Memory B cell (primary cell): ENCODE measurements at regions not wholly inside any gene's neighbourhood (a gene's known extent, or its start where the extent isn't known, plus 50 kb on each side); places are given as distances from the start of the nearest gene placed in this dataset.
"Not testable (repeated sequence)": the region's sequence is repeated elsewhere in the genome, so short reads cannot be mapped to it uniquely, and the experiment has no call there.

Experiments used
- ATAC-seq: fragments of 150-1000 bp; cut with Tn5 transposase; 2 replicates; pipeline ENCODE4 v1.10.0; 2021; ENCODE audit warnings: low read depth, mild to moderate bottlenecking, moderate library complexity
- DNase-seq, 2 donors: peaks; one replicate each; pipeline ENCODE4 v3.0.0; 2022; ENCODE audit warnings: low spot score in 2 of 2
- H3K27ac Mint-ChIP-seq: one replicate; pipeline ENCODE4 v1.8.0; 2022; ENCODE audit warnings: mild to moderate bottlenecking, moderate library complexity, mixed read lengths
- H3K27me3 Mint-ChIP-seq: one replicate; pipeline ENCODE4 v1.8.0; 2022; ENCODE audit warnings: mixed read lengths
- H3K36me3 Mint-ChIP-seq: one replicate; pipeline ENCODE4 v1.8.0; 2022; ENCODE audit warnings: mild to moderate bottlenecking, mixed read lengths
- H3K4me1 Mint-ChIP-seq: one replicate; pipeline ENCODE4 v1.8.0; 2022; ENCODE audit warnings: mixed read lengths
- H3K4me3 Mint-ChIP-seq: one replicate; pipeline ENCODE4 v1.8.0; 2022; ENCODE audit warnings: mild to moderate bottlenecking, moderate library complexity, mixed read lengths
- H3K9me3 Mint-ChIP-seq: one replicate; pipeline ENCODE4 v1.8.0; 2022; ENCODE audit warnings: mixed read lengths

DNA sequence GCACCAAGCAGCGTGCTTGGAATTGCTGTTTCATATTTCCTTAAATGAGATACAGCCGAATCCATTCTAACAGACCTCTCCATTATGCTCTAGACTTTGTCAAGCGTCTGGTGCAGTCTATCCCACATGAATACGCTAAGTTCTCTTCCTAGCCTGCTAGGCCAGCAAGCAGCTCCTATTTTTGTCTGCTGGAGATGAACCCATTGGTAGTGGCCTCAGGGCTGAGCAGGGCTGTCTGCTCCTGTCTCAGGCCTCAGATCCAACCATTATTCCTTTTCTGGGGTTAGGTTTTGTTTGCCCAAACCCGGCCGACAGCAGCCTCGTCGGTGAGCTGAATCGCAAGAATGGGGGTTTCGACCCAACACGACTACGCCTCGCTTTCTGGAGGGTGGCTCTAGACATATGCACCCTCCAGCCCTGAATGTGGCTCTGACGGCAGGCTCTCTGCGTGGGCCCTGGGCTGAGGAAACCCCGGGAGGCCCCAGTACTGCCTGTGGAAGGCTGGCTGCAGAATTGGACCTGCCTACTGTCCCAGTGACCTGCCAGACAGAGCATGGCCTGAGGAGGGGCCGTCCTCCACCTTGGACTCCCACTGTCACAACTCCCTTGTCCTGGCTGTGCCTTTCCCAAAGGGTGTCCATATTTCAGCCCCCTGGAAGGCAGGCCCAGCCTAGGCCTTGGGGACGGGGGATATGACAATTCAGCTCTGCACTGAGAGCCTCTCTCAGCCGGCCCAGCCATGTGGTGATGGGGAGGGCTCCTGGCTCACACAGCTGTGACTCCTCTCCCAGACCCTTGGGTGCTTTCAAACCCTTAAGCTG is 267.9 kb upstream of the TCERG1L start:
- Mint-ChIP-seq H3K4me1 (no peaks in the 10 kb centered on the region), H3K27me3 (no peaks in the 10 kb centered on the region), H3K36me3 (no peaks in the 10 kb centered on the region), H3K9me3 (peaks cover 2% of the 10 kb centered on the region), H3K27ac (no peak overlapping the region), H3K4me3 (no peak overlapping the region)
- no peak for ATAC-seq
- DNase-seq, result no peak

GRCh38 chr10:131580076-131580652 is 268.6 kb upstream of the TCERG1L start:
- H3K4me3 Mint-ChIP-seq, result no peak overlapping the region
- no peak overlapping the region for H3K27ac Mint-ChIP-seq
- no peaks in the 10 kb centered on the region for H3K27me3 Mint-ChIP-seq
- DNase-seq (no peak), ATAC-seq (no peak)
- H3K4me1 Mint-ChIP-seq, result no peaks in the 10 kb centered on the region
- no peaks in the 10 kb centered on the region for H3K36me3 Mint-ChIP-seq
- H3K9me3 Mint-ChIP-seq, result peaks cover 2% of the 10 kb centered on the region

DNA sequence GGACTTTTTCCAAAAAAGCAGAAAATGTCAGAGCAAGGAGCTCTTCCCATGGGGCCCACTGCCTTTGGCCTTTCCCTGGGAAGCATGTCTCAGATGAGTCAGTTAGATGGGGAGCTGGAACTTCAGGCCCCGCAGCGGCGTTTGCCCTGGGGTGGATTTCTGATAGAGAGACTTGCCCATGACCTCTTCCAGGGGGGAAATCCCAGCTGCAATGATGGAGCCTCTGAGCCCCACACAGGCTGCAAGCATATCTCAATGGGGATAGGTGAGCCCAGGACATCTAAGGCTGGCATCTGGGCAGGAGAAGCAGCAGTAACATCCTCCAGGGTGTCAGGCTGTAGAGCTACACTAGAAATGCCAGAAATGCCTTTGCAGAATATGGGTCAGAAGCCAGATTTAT is 269.2 kb upstream of the TCERG1L start:
- no peaks in the 10 kb centered on the region for H3K36me3 Mint-ChIP-seq

DNA sequence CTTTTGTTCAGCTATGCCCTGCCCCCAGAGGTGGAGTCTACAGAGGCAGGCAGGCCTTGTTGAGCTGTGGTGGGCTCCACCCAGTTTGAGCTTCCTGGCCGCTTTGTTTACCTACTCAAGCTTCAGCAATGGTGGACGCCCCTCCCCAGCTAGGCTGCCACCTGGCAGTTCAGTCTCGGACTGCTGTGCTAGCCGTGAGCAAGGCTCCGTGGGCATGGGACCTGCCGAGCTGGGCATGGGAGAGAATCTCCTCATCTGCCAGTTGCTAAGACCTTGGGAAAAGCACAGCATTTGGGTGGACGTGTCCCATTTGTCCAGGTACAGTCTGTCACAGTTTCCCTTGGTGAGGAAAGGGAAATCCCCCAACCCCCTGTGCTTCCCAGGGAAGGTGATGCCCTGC is 270.0 kb upstream of the TCERG1L start:
- H3K9me3 Mint-ChIP-seq, ATAC-seq, DNase-seq, H3K36me3 Mint-ChIP-seq, H3K4me1 Mint-ChIP-seq, H3K27ac Mint-ChIP-seq, H3K27me3 Mint-ChIP-seq, H3K4me3 Mint-ChIP-seq: not testable (repeated sequence)

More for the DNA sequence above, 269.2 kb upstream of the TCERG1L start:
- no peak for DNase-seq
- Mint-ChIP-seq H3K27me3 (peaks cover 2% of the 10 kb centered on the region), H3K4me1 (no peaks in the 10 kb centered on the region), H3K27ac (no peak overlapping the region), H3K4me3 (no peak overlapping the region), H3K9me3 (peaks cover 3% of the 10 kb centered on the region)
- ATAC-seq, result no peak

DNA sequence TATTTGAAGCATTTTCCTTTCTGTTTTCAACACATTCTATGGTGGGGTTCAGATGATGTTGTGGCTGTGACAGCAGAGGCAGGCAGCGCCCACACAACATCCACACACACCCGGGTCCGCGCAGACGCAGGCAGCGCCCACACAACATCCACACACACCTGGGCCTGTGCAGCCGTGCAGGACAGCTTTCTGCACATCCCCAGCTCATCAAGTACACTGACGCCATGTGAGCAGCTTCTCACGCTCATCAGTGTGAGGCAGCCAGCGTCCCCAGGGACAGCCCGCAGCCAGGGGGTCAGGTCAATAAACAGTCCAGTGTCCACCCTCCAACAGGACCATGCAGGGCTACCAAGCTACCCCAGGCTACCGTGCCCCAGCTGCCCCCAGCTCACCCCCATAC is 272.8 kb upstream of the TCERG1L start:
- DNase-seq (no peak), ATAC-seq (no peak)
- no peaks in the 10 kb centered on the region for H3K4me1 Mint-ChIP-seq
- no peak overlapping the region for H3K27ac Mint-ChIP-seq
- H3K36me3 Mint-ChIP-seq, result no peaks in the 10 kb centered on the region
- H3K9me3 Mint-ChIP-seq, result peaks cover 5% of the 10 kb centered on the region
- no peak overlapping the region for H3K4me3 Mint-ChIP-seq
- peaks cover 3% of the 10 kb centered on the region for H3K27me3 Mint-ChIP-seq

GRCh38 chr10:131585761-131586160 is 274.2 kb upstream of the TCERG1L start:
- Mint-ChIP-seq H3K36me3 (no peaks in the 10 kb centered on the region), H3K27ac (no peak overlapping the region), H3K4me3 (no peak overlapping the region), H3K27me3 (peaks cover 3% of the 10 kb centered on the region), H3K4me1 (no peaks in the 10 kb centered on the region), H3K9me3 (peaks cover 5% of the 10 kb centered on the region)
- ATAC-seq (no peak), DNase-seq (no peak)

DNA sequence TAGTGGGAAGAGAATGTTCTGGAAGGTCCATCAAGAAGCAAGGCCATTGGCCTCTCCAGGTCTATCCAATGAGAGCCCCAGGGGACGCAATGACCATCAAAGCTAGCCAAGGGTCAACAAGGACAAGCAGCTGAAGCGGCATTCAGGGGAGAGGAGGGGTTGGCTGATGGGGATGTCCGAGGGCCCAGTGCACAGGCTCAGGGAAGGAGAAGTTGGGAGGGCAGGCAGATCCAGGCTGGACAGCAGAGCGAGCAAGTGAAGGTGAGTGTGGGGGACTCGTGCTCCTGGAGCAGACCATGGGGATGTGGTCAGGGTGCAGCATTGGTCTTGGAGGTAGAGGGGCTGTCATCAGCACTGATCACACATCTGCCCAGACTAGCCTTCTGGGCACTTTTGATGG is 275.4 kb upstream of the TCERG1L start:
- Mint-ChIP-seq H3K36me3 (no peaks in the 10 kb centered on the region), H3K9me3 (peaks cover 5% of the 10 kb centered on the region), H3K4me1 (no peaks in the 10 kb centered on the region), H3K27me3 (peaks cover 3% of the 10 kb centered on the region), H3K27ac (no peak overlapping the region), H3K4me3 (no peak overlapping the region)
- DNase-seq (no peak), ATAC-seq (no peak)

DNA sequence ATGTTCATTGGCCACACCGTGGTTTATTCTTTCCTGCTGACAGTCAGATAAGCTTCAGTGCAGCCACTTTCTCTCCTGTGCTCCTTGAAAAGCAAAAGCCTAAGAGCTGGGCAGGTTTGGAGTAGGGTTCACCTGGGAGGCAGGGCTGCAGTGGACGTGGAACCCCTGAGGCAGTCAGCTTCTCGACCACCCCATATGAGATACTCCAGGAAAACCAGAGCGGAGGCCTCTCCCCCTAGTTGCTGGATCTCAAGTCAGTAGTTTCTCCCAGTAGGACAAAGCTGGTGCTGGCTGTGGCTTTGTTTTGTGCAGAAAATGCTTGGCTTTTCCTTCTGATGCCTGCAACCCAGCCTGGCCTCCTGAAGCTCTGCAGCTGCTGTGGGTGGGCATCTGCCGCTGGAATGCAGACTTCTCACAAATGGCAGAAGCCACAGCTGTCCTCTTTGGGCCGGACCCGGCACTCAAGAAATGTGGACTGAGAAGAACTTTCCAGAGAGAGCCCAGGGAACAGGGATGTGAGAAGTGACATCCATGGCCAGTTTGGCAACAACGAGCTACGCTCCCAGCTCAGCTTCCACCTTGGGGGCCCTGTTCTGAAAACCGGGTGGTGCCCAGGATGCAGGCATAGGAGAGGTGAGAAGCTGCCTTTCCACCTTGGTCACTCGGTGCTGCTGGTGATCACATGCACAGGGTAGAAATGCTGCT is 276.6 kb upstream of the TCERG1L start:
- H3K9me3 Mint-ChIP-seq, result peaks cover 6% of the 10 kb centered on the region
- no peak overlapping the region for H3K4me3 Mint-ChIP-seq
- no peak overlapping the region for H3K27ac Mint-ChIP-seq
- H3K4me1 Mint-ChIP-seq, result no peaks in the 10 kb centered on the region
- H3K27me3 Mint-ChIP-seq, result peaks cover 3% of the 10 kb centered on the region
- ATAC-seq, result no peak
- DNase-seq, result no peak
- H3K36me3 Mint-ChIP-seq, result no peaks in the 10 kb centered on the region

GRCh38 chr10:131588704-131589220 is 277.2 kb upstream of the TCERG1L start:
- H3K4me1 Mint-ChIP-seq, result no peaks in the 10 kb centered on the region
- no peak overlapping the region for H3K27ac Mint-ChIP-seq
- H3K36me3 Mint-ChIP-seq, result no peaks in the 10 kb centered on the region
- DNase-seq (no peak), ATAC-seq (no peak)
- peaks cover 3% of the 10 kb centered on the region for H3K27me3 Mint-ChIP-seq
- no peak overlapping the region for H3K4me3 Mint-ChIP-seq
- H3K9me3 Mint-ChIP-seq, result peaks cover 6% of the 10 kb centered on the region

- Mint-ChIP-seq H3K4me3 (no peak overlapping the region), H3K36me3 (no peaks in the 10 kb centered on the region), H3K27me3 (peaks cover 2% of the 10 kb centered on the region), H3K4me1 (no peaks in the 10 kb centered on the region), H3K27ac (no peak overlapping the region), H3K9me3 (peaks cover 5% of the 10 kb centered on the region)
- DNase-seq, result no peak
- ATAC-seq, result no peak
These were observed 279.0 kb upstream of the TCERG1L start for GRCh38 chr10:131590567-131590966.

DNA sequence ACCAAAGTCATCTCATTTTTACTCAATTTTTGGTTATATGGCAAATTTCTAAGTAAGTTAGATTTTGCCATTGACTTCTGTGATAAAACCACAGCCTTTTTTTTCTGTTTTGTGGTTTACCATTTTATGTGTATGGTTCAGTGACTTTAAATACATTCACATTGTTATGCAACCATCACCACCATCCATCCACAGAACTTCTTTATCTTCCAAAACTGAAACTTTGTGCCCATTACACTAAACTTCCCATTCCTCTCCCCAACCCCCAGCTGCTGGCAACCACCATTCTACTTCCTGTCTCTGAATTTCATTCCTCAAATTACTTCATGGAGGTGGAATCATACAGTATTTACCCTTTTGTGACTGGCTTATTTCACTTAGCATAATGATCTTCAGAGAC is 280.4 kb upstream of the TCERG1L start:
- DNase-seq (no peak), ATAC-seq (no peak)
- Mint-ChIP-seq H3K27ac (no peak overlapping the region), H3K27me3 (no peaks in the 10 kb centered on the region), H3K9me3 (peaks cover 1% of the 10 kb centered on the region), H3K4me1 (no peaks in the 10 kb centered on the region), H3K4me3 (no peak overlapping the region), H3K36me3 (no peaks in the 10 kb centered on the region)

GRCh38 chr10:131609176-131609575 is 291.6 kb upstream of the PPP2R2D start:
- no peak overlapping the region for H3K27ac Mint-ChIP-seq
- ATAC-seq (no peak), DNase-seq (no peak)
- H3K9me3 Mint-ChIP-seq, result peaks cover 8% of the 10 kb centered on the region
- H3K4me1 Mint-ChIP-seq, result no peaks in the 10 kb centered on the region
- no peaks in the 10 kb centered on the region for H3K36me3 Mint-ChIP-seq
- H3K4me3 Mint-ChIP-seq, result no peak overlapping the region
- peaks cover under 1% of the 10 kb centered on the region for H3K27me3 Mint-ChIP-seq

GRCh38 chr10:131615150-131615549 is 285.7 kb upstream of the PPP2R2D start:
- Mint-ChIP-seq H3K4me3 (no peak overlapping the region), H3K36me3 (no peaks in the 10 kb centered on the region), H3K27ac (no peak overlapping the region), H3K27me3 (peaks cover 10% of the 10 kb centered on the region), H3K9me3 (peaks cover 3% of the 10 kb centered on the region), H3K4me1 (no peaks in the 10 kb centered on the region)
- no peak for ATAC-seq
- no peak for DNase-seq

DNA sequence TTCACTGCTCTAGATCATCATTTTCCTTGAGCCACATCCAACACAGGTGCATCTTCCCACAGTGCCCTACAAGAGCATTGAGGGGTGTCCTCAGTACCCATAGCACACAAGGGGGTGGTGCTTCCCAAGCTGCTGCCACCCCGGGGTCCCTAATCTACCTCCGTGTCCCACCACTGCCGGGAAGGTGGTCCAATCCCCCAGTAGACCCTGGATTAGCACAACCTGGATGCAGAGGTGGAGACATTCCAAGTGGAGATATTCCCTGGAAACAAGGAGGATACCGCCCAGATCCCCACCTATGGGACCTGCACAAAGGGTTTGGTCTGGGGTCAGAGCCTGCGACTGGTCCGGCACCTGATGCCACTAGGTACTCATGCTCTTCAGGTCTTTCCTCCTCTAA is 284.8 kb upstream of the PPP2R2D start:
- ATAC-seq (no peak), DNase-seq (no peak)
- Mint-ChIP-seq H3K4me3 (no peak overlapping the region), H3K27ac (no peak overlapping the region), H3K4me1 (no peaks in the 10 kb centered on the region), H3K36me3 (no peaks in the 10 kb centered on the region), H3K9me3 (peaks cover 3% of the 10 kb centered on the region), H3K27me3 (peaks cover 10% of the 10 kb centered on the region)
